GM23338 (cell line): ENCODE measurements at regions not wholly inside any gene's neighbourhood (a gene's known extent, or its start where the extent isn't known, plus 50 kb on each side); places are given as distances from the start of the nearest gene placed in this dataset.

Experiments used
- EZH2 ChIP-seq: fragments of 200-600 bp; sonication (generic); IDR thresholded peaks from one replicate; pipeline ENCODE4 v1.8.0; 2017; ENCODE audit warnings: antibody characterized with exemption, mild to moderate bottlenecking, low read depth; ENCODE audit not compliant: unreplicated experiment
- EZH2phosphoT487 ChIP-seq: fragments of 200-600 bp; sonication (generic); IDR thresholded peaks from one replicate; pipeline ENCODE4 v1.8.1; 2018; ENCODE audit warnings: antibody characterized with exemption; ENCODE audit not compliant: unreplicated experiment
- POLR2AphosphoS5 ChIP-seq: IDR thresholded peaks from 2 replicates; pipeline ENCODE4 v1.6.1; 2016; ENCODE audit warnings: antibody characterized with exemption, low read depth
- TF ChIP-seq, protein P1 (sequence below), 2 experiments: fragments of 200-600 bp in 1 of 2; sonication (generic) in 1 of 2; conservative IDR thresholded peaks; 2 replicates each; pipeline versions ENCODE4 v1.5.1 to v1.6.1; 2016 to 2017; ENCODE audit warnings: antibody characterized with exemption in 2 of 2, low read depth in 2 of 2, mild to moderate bottlenecking in 2 of 2, moderate library complexity in 1 of 2
- TF ChIP-seq, protein P2 (sequence below): IDR thresholded peaks from one replicate; pipeline ENCODE4 v1.6.1; 2018; ENCODE audit warnings: antibody characterized with exemption; ENCODE audit not compliant: unreplicated experiment

DNA sequence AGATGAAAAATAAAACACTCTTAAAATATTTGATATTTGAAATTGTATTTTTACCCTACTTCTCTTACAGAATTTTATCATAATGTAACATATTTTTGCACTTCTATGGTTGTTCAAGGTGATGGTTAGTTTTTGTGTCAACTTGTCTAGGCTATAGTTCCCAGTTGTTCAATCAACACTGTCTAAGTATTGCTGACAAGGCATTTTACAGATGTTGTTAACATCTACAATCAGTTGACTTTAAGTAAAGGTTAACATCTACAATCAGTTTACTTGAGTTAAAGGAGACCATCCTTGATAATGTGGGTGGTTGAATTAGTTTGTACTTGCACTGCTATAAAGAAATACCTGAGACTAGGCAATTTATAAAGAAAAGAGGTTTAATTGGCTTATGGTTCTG, 206.5 kb downstream of the AEBP2 start:
- TF ChIP-seq, protein P1, sequence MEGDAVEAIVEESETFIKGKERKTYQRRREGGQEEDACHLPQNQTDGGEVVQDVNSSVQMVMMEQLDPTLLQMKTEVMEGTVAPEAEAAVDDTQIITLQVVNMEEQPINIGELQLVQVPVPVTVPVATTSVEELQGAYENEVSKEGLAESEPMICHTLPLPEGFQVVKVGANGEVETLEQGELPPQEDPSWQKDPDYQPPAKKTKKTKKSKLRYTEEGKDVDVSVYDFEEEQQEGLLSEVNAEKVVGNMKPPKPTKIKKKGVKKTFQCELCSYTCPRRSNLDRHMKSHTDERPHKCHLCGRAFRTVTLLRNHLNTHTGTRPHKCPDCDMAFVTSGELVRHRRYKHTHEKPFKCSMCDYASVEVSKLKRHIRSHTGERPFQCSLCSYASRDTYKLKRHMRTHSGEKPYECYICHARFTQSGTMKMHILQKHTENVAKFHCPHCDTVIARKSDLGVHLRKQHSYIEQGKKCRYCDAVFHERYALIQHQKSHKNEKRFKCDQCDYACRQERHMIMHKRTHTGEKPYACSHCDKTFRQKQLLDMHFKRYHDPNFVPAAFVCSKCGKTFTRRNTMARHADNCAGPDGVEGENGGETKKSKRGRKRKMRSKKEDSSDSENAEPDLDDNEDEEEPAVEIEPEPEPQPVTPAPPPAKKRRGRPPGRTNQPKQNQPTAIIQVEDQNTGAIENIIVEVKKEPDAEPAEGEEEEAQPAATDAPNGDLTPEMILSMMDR (conservative IDR thresholded peaks at IDR 0.05; ENCODE audit: low read depth in 2 of 2): no peak
- no peak for TF ChIP-seq POLR2AphosphoS5
- TF ChIP-seq EZH2phosphoT487: no peak
- no peak for TF ChIP-seq EZH2
- TF ChIP-seq, protein P2, sequence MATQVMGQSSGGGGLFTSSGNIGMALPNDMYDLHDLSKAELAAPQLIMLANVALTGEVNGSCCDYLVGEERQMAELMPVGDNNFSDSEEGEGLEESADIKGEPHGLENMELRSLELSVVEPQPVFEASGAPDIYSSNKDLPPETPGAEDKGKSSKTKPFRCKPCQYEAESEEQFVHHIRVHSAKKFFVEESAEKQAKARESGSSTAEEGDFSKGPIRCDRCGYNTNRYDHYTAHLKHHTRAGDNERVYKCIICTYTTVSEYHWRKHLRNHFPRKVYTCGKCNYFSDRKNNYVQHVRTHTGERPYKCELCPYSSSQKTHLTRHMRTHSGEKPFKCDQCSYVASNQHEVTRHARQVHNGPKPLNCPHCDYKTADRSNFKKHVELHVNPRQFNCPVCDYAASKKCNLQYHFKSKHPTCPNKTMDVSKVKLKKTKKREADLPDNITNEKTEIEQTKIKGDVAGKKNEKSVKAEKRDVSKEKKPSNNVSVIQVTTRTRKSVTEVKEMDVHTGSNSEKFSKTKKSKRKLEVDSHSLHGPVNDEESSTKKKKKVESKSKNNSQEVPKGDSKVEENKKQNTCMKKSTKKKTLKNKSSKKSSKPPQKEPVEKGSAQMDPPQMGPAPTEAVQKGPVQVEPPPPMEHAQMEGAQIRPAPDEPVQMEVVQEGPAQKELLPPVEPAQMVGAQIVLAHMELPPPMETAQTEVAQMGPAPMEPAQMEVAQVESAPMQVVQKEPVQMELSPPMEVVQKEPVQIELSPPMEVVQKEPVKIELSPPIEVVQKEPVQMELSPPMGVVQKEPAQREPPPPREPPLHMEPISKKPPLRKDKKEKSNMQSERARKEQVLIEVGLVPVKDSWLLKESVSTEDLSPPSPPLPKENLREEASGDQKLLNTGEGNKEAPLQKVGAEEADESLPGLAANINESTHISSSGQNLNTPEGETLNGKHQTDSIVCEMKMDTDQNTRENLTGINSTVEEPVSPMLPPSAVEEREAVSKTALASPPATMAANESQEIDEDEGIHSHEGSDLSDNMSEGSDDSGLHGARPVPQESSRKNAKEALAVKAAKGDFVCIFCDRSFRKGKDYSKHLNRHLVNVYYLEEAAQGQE: no peak
